HEK293T (cell line): ENCODE measurements at regions not wholly inside any gene's neighbourhood (a gene's known extent, or its start where the extent isn't known, plus 50 kb on each side); places are given as distances from the start of the nearest gene placed in this dataset.

Source experiments
- BHLHE40 ChIP-seq: fragments of 450-650 bp; IDR thresholded peaks from 2 replicates; pipeline ENCODE4 v1.6.1; 2016; ENCODE audit warnings: mild to moderate bottlenecking, moderate library complexity, borderline replicate concordance
- CTBP1 ChIP-seq: fragments of 450-650 bp; IDR thresholded peaks from 2 replicates; pipeline ENCODE4 v1.6.1; 2016; ENCODE audit warnings: borderline replicate concordance
- ELF4 ChIP-seq: fragments of 450-650 bp; IDR thresholded peaks from 2 replicates; pipeline ENCODE4 v1.6.1; 2017; ENCODE audit warnings: antibody characterized with exemption
- FOXK2 ChIP-seq: fragments of 450-650 bp; IDR thresholded peaks from 2 replicates; pipeline ENCODE4 v1.6.1; 2016; ENCODE audit warnings: mild to moderate bottlenecking
- FOXM1 ChIP-seq: fragments of 450-650 bp; IDR thresholded peaks from 2 replicates; pipeline ENCODE4 v1.6.1; 2017; ENCODE audit warnings: mild to moderate bottlenecking, borderline replicate concordance
- HDGF ChIP-seq: fragments of 450-650 bp; IDR thresholded peaks from 2 replicates; pipeline ENCODE4 v1.6.1; 2017; ENCODE audit warnings: antibody characterized with exemption, borderline replicate concordance
- L3MBTL2 ChIP-seq: fragments of 450-650 bp; conservative IDR thresholded peaks from 2 replicates; pipeline ENCODE4 v1.6.1; 2016; ENCODE audit warnings: mild to moderate bottlenecking
- LEF1 ChIP-seq: fragments of 450-650 bp; IDR thresholded peaks from 2 replicates; pipeline ENCODE4 v1.6.1; 2017; ENCODE audit warnings: mild to moderate bottlenecking, borderline replicate concordance
- NFRKB ChIP-seq: fragments of 450-650 bp; IDR thresholded peaks from 2 replicates; pipeline ENCODE4 v1.6.1; 2016; ENCODE audit warnings: mild to moderate bottlenecking, moderate library complexity
- PKNOX1 ChIP-seq: fragments of 450-650 bp; IDR thresholded peaks from 2 replicates; pipeline ENCODE4 v1.6.1; 2016
- SP1 ChIP-seq: fragments of 450-650 bp; IDR thresholded peaks from 2 replicates; pipeline ENCODE4 v1.6.1; 2017
- SUZ12 ChIP-seq: fragments of 450-650 bp; IDR thresholded peaks from 2 replicates; pipeline ENCODE4 v1.6.1; 2016; ENCODE audit warnings: mild to moderate bottlenecking
- TARDBP ChIP-seq: fragments of 450-650 bp; IDR thresholded peaks from 2 replicates; pipeline ENCODE4 v1.6.1; 2016
- ZNF384 ChIP-seq: fragments of 450-650 bp; IDR thresholded peaks from 2 replicates; pipeline ENCODE4 v1.6.1; 2016

GRCh38 chr1:194167956-194168640 is 981.7 kb upstream of the B3GALT2 start:
- TF ChIP-seq TARDBP: no peak
- no peak for TF ChIP-seq NFRKB
- TF ChIP-seq FOXK2: no peak
- TF ChIP-seq HDGF: no peak
- no peak for TF ChIP-seq SP1
- TF ChIP-seq ZNF384: no peak
- no peak for TF ChIP-seq CTBP1
- no peak for TF ChIP-seq SUZ12
- TF ChIP-seq LEF1: no peak
- TF ChIP-seq FOXM1: no peak
- TF ChIP-seq BHLHE40: no peak
- no peak for TF ChIP-seq L3MBTL2
- no peak for TF ChIP-seq ELF4
- no peak for TF ChIP-seq PKNOX1
